Neuronal stem cell (in vitro differentiated cells): ENCODE measurements at regions not wholly inside any gene's neighbourhood (a gene's known extent, or its start where the extent isn't known, plus 50 kb on each side); places are given as distances from the start of the nearest gene placed in this dataset.

Experiments
- DNase-seq: peaks from one replicate; pipeline ENCODE4 v3.0.0-alpha.2; 2013; ENCODE audit warnings: low spot score
- H2AFZ ChIP-seq: one replicate; pipeline ENCODE4 v1.6.1; 2013; ENCODE audit warnings: mild to moderate bottlenecking, low read length, inconsistent platforms
- H2AK5ac ChIP-seq: 2 replicates; pipeline ENCODE4 v1.6.1; 2013; ENCODE audit warnings: low read depth, mild to moderate bottlenecking, inconsistent platforms, low read length, moderate library complexity, mixed read lengths
- H2BK120ac ChIP-seq: 2 replicates; pipeline ENCODE4 v1.6.1; 2013; ENCODE audit warnings: low read depth, mild to moderate bottlenecking, inconsistent platforms, low read length, moderate library complexity, mixed read lengths
- H2BK12ac ChIP-seq: one replicate; pipeline ENCODE4 v1.6.1; 2013; ENCODE audit warnings: low read length, inconsistent platforms
- H2BK15ac ChIP-seq: 2 replicates; pipeline ENCODE4 v1.6.1; 2013; ENCODE audit warnings: mild to moderate bottlenecking, low read length, inconsistent platforms, mixed read lengths
- H2BK5ac ChIP-seq: one replicate; pipeline ENCODE4 v1.6.1; 2013; ENCODE audit warnings: inconsistent platforms, mild to moderate bottlenecking, low read length, moderate library complexity
- H3K14ac ChIP-seq: one replicate; pipeline ENCODE4 v1.6.1; 2013; ENCODE audit warnings: low read length, inconsistent platforms
- H3K18ac ChIP-seq: 2 replicates; pipeline ENCODE4 v1.6.1; 2013; ENCODE audit warnings: low read length, inconsistent platforms
- H3K23ac ChIP-seq: 2 replicates; pipeline ENCODE4 v1.6.1; 2013; ENCODE audit warnings: low read depth, mild to moderate bottlenecking, mixed read lengths, low read length, inconsistent platforms; ENCODE audit not compliant: poor library complexity
- H3K27ac ChIP-seq: replicated peaks from 3 replicates; pipeline ENCODE4 v1.5.1; 2013; ENCODE audit warnings: low read length, inconsistent platforms
- H3K27me3 ChIP-seq, 3 experiments: 2 replicates each; pipeline ENCODE4 v1.6.1; 2013; ENCODE audit warnings: low read length in 3 of 3, mild to moderate bottlenecking in 2 of 3, inconsistent platforms in 1 of 3, low read depth in 1 of 3, mixed read lengths in 1 of 3, moderate library complexity in 1 of 3; ENCODE audit not compliant: control insufficient read depth in 3 of 3, insufficient read depth in 3 of 3
- H3K36me3 ChIP-seq, 2 donors: replicated peaks in 1 of 2; 2 replicates each; pipeline ENCODE4 v1.6.1; 2013; ENCODE audit warnings: low read length in 2 of 2; ENCODE audit not compliant: control insufficient read depth in 2 of 2, insufficient read depth in 2 of 2
- H3K4ac ChIP-seq: 2 replicates; pipeline ENCODE4 v1.6.1; 2013; ENCODE audit warnings: inconsistent platforms, mild to moderate bottlenecking, low read length, moderate library complexity
- H3K4me1 ChIP-seq, 2 donors: 1 replicate in 1 of 2; 2 replicates in 1 of 2; pipeline ENCODE4 v1.6.1; 2013; ENCODE audit warnings: low read length in 2 of 2, low read depth in 1 of 2; ENCODE audit not compliant: control insufficient read depth in 2 of 2, insufficient read depth in 1 of 2
- H3K4me2 ChIP-seq: one replicate; pipeline ENCODE4 v1.6.1; 2013; ENCODE audit warnings: mild to moderate bottlenecking, low read length, inconsistent platforms; ENCODE audit not compliant: insufficient read depth, poor library complexity, severe bottlenecking
- H3K4me3 ChIP-seq, 2 donors: 2 replicates each; pipeline ENCODE4 v1.5.1; 2013; ENCODE audit warnings: low read length in 2 of 2, mild to moderate bottlenecking in 2 of 2, inconsistent platforms in 1 of 2, moderate library complexity in 1 of 2
- H3K79me1 ChIP-seq: one replicate; pipeline ENCODE4 v1.6.1; 2013; ENCODE audit warnings: low read depth, mild to moderate bottlenecking, inconsistent platforms, low read length, moderate library complexity
- H3K9ac ChIP-seq: one replicate; pipeline ENCODE4 v1.6.1; 2013; ENCODE audit warnings: mild to moderate bottlenecking, low read depth, low read length, inconsistent platforms; ENCODE audit not compliant: poor library complexity
- H3K9me3 ChIP-seq, 2 donors: replicated peaks in 1 of 2; 2 replicates each; pipeline versions ENCODE3 to v1.6.1; 2013; ENCODE audit warnings: low read length in 2 of 2, mild to moderate bottlenecking in 2 of 2, inconsistent platforms in 1 of 2, low read depth in 1 of 2, mixed read lengths in 1 of 2, moderate library complexity in 1 of 2; ENCODE audit not compliant: control insufficient read depth in 2 of 2, insufficient read depth in 1 of 2
- H4K8ac ChIP-seq: one replicate; pipeline ENCODE4 v1.6.1; 2013; ENCODE audit warnings: low read depth, mild to moderate bottlenecking, inconsistent platforms, low read length, moderate library complexity
- H4K91ac ChIP-seq: one replicate; pipeline ENCODE4 v1.6.1; 2013; ENCODE audit warnings: low read length, low read depth, mild to moderate bottlenecking, inconsistent platforms; ENCODE audit not compliant: poor library complexity
- WGBS, 2 donors: extraction: QIAGEN DNeasy Blood & Tissue Kit; methylation state at CpG; one replicate each; pipeline ENCODE4 v1.1.7; 2013; ENCODE audit warnings: missing lambda C conversion rate in 2 of 2, mixed read lengths in 1 of 2; ENCODE audit not compliant: insufficient read length in 2 of 2, insufficient replicate concordance in 1 of 2; ENCODE audit errors: extremely low coverage in 2 of 2; 5-methylcytosine and 5-hydroxymethylcytosine counted together

DNA sequence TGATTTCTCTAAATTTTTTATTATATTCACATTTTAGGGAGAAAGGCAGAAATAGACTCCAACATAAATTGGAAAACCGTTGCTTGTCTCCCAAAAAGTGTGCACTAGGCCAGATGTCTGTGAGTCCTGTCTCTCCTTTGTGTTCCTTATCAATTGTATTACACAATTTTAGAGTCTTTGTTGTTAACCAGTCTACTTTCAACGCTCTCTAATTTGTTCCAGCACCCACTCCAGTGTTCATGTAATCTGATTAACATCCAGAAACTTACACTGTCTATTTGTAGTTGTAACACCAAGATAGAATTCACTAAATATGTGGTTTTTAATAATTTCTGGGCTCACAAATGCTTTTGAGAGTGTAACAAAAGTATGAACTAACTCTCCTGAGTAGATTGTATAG, 195.6 kb downstream of the FSIP2 start:
- no peak overlapping the region for H3K27ac ChIP-seq
- H3K4me3 ChIP-seq = no peak overlapping the region
- H4K8ac ChIP-seq = no peak overlapping the region
- no peak overlapping the region for H3K4ac ChIP-seq
- no peak overlapping the region for H2BK12ac ChIP-seq
- WGBS, 2 donors = no CpG with 5 or more reads among the region's 2 CpGs
- H3K18ac ChIP-seq = no peak overlapping the region
- H3K14ac ChIP-seq = no peak overlapping the region
- H3K36me3 ChIP-seq = no peaks in the 10 kb centered on the region
- H2BK15ac ChIP-seq = no peak overlapping the region
- H2AFZ ChIP-seq = no peak overlapping the region
- no peak overlapping the region for H2BK5ac ChIP-seq
- no peak overlapping the region for H3K9ac ChIP-seq
- H2BK120ac ChIP-seq = no peak overlapping the region
- H3K4me1 ChIP-seq = no peaks in the 10 kb centered on the region
- no peak overlapping the region for H4K91ac ChIP-seq
- H3K9me3 ChIP-seq = no peaks in the 10 kb centered on the region
- H3K27me3 ChIP-seq = no peaks in the 10 kb centered on the region
- H2AK5ac ChIP-seq = no peak overlapping the region
- no peak overlapping the region for H3K4me2 ChIP-seq
- no peak overlapping the region for H3K23ac ChIP-seq
- DNase-seq = no peak
- H3K79me1 ChIP-seq = no peaks in the 10 kb centered on the region

DNA sequence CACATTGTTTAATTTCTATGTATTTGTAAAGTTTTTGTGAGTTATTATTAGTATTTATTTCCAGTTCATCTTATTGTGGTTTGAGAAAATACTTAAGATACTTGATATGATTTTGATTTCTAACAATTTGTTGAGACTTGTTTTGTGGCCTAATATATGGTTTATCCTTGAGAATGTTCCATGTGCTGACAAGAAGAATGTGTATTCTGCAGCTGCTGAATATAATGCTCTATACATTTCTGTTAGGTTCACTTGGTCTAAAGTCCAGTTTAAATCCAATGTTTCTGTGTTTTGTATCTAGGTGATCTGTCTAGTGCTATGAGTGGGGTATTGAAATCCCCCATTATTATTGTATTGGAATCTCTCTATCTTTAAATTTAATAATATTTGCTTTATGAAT, 201.3 kb downstream of the FSIP2 start:
- Histone ChIP-seq H2AK5ac (no peak overlapping the region), H4K8ac (no peak overlapping the region), H3K79me1 (no peaks in the 10 kb centered on the region), H2BK15ac (no peak overlapping the region), H3K23ac (no peak overlapping the region), H3K9me3 (peaks cover 2 to 13% of the 10 kb centered on the region in 2 donors), H2BK120ac (no peak overlapping the region), H3K27ac (no peak overlapping the region), H3K9ac (no peak overlapping the region), H3K36me3 (peaks cover 0 to 1% of the 10 kb centered on the region in 2 donors), H2BK5ac (no peak overlapping the region), H3K4me2 (no peak overlapping the region), H3K27me3 (no peaks in the 10 kb centered on the region), H2BK12ac (no peak overlapping the region), H3K14ac (no peak overlapping the region), H3K4ac (no peak overlapping the region), H3K18ac (no peak overlapping the region), H2AFZ (no peak overlapping the region), H3K4me3 (no peak overlapping the region), H3K4me1 (no peaks in the 10 kb centered on the region), H4K91ac (no peak overlapping the region)
- no peak for DNase-seq

- Histone ChIP-seq H3K27me3 (no peaks in the 10 kb centered on the region), H3K18ac (no peak overlapping the region), H3K14ac (no peak overlapping the region), H3K23ac (no peak overlapping the region), H3K4me3 (no peak overlapping the region), H3K9me3 (peaks cover 2 to 13% of the 10 kb centered on the region in 2 donors), H2BK120ac (no peak overlapping the region), H2BK5ac (no peak overlapping the region), H4K8ac (no peak overlapping the region), H3K36me3 (peaks cover 0 to 1% of the 10 kb centered on the region in 2 donors), H3K4me1 (peaks cover 0 to 3% of the 10 kb centered on the region in 2 donors), H4K91ac (no peak overlapping the region), H2AFZ (no peak overlapping the region), H3K4me2 (no peak overlapping the region), H3K9ac (no peak overlapping the region), H2BK15ac (no peak overlapping the region), H3K4ac (no peak overlapping the region), H3K27ac (no peak overlapping the region), H2BK12ac (no peak overlapping the region), H3K79me1 (no peaks in the 10 kb centered on the region), H2AK5ac (no peak overlapping the region)
- WGBS, 2 donors = no CpG with 5 or more reads among the region's 4 CpGs
- no peak for DNase-seq
These were observed 204.3 kb downstream of the FSIP2 start for GRCh38 chr2:185942855-185943254.

- H3K9ac ChIP-seq = no peak overlapping the region
- peaks cover 0 to 10% of the 10 kb centered on the region in 2 donors for H3K9me3 ChIP-seq
- no peaks in the 10 kb centered on the region for H3K79me1 ChIP-seq
- no peak overlapping the region for H2AK5ac ChIP-seq
- no peak overlapping the region for H3K4ac ChIP-seq
- peaks cover 0 to 3% of the 10 kb centered on the region in 2 donors for H3K4me1 ChIP-seq
- H3K14ac ChIP-seq = no peak overlapping the region
- no peak overlapping the region for H3K18ac ChIP-seq
- peak; percentile 27 for DNase-seq
- H2BK12ac ChIP-seq = no peak overlapping the region
- no peak overlapping the region for H2AFZ ChIP-seq
- H4K91ac ChIP-seq = no peak overlapping the region
- no CpG with 5 or more reads among the region's 2 CpGs for WGBS, 2 donors
- H3K27me3 ChIP-seq = no peaks in the 10 kb centered on the region
- no peak overlapping the region for H2BK120ac ChIP-seq
- H2BK15ac ChIP-seq = no peak overlapping the region
- H2BK5ac ChIP-seq = no peak overlapping the region
- no peak overlapping the region for H3K23ac ChIP-seq
- H3K36me3 ChIP-seq = no peaks in the 10 kb centered on the region
- no peak overlapping the region for H3K4me2 ChIP-seq
- no peak overlapping the region for H3K4me3 ChIP-seq
- no peak overlapping the region for H4K8ac ChIP-seq
- H3K27ac ChIP-seq = peak overlapping the region; percentile 50
These were observed 209.1 kb downstream of the FSIP2 start for GRCh38 chr2:185947722-185948121.
